ENCODE measurements at regions not wholly inside any gene's neighbourhood (a gene's known extent, or its start where the extent isn't known, plus 50 kb on each side); places are given as distances from the start of the nearest gene placed in this dataset.
A peak's percentile ranks its signal among the peaks of the same experiment; 100 is the strongest.

DNA sequence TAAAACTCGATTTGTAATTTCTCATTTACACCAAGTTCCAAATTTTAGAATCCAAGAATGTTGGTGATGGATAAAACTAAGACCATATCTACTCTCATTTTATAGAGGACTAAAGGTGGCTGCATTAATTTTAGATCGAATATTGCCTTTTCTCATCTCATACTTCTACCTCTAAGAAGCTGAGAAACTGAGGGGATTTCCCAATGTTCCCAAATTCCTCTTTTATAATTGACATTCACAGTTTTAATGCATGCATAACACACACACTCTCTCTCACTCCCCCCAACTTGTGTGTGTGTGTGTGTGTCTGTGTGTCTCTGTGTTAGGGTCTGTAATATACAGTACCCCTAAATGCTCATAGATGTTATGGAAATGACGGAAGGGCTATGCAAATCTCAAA is 328.8 kb upstream of the SLC14A2 start:
- DNase-seq (no peak), ATAC-seq (no peak)
- intact Hi-C loops (cut with DNase I), result no loop called here

DNA sequence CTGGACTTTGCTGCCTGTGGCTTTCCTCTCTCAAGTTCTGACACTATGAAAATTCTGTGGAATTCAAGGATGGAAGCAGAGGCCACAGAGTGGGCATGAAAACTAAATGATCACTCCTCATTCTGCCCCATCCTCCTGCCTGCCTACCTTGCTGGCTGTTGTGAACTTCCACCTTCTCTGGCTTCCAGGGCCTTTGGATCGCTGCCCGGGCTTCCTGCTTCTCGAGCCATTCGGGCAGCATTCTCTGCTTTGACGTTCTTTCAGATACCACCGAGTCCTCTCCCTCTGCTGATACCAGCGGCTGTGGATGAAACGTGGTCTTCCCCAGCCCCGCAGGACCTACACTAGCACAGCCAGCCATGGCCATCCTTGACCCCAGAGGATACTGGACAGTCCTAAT is 327.7 kb upstream of the SLC14A2 start:
- ATAC-seq, result no peak
- intact Hi-C loops (cut with DNase I), result no loop called here
- peak; percentile 42 for DNase-seq

GRCh38 chr18:45290364-45290763 is 324.9 kb upstream of the SLC14A2 start:
- ATAC-seq, result no peak
- intact Hi-C loops (cut with DNase I), result no loop called here
- no peak for DNase-seq

DNA sequence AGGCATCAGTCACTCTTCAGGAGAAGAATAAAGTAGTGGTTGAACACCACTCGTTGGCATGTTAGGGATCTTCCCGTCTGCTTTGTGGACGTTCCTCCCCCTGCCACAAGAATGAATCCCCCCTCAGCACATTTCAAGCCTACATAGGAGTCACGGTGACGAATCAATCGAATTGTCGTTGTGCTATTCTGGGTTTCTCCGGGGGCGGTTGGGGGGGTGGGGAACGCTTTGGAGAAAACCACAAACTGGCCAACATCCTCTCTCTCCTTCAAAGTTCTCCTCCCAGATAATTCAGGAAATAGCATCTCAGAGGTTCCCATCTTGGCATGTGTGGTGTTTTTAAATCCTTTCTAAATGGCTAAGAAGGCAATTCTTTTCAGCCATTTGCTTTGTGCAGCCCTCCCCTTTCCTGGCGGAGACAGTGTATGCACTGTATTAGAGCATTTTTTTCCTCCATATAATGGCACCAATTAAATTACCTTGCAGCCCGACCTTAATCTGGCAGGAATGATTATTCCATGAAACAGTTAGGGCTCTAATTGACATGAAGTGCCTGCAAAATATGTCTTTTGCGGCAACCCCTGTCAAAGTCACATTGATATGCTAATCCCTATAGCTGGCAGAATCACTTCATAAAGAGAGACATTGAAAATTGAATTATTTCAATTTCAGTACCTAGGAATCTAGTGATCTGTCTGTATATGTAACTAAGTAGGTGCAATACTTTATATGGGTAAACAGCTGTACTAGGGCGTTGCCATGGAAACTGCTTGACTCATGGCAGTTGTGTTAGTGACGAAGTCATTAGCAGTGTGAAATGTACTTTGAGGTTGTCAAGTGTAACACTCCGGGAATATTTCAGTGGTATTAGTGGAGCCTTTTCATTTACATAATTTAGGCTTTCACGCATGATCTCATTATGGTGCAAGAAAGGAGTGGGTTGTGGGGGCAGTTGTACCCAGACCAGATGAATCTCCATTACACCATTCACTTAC is 323.4 kb upstream of the SLC14A2 start:
- intact Hi-C loops (cut with DNase I), result no loop called here
- DNase-seq, result no peak
- no peak for ATAC-seq

DNA sequence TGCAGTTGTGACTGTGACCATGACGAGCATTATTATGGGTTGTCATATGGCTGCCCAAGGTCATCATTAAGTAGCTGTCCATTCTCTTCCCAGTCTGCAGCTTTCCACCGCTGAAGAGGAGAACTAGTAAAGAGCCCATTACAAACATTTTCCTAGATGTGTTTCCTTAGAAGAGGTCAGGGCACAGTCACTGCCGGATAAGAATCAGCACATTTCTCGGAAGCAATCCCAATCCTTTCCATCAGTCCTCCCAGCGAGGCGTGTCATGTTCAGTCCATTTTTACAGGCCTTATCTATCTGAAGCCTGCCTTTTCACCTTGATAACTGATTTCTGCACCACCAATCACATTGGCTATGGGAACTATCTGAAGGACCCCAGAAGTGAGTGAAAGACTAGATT is 319.9 kb upstream of the SLC14A2 start:
- intact Hi-C loops (cut with DNase I), result no loop called here
- DNase-seq (no peak), ATAC-seq (no peak)

DNA sequence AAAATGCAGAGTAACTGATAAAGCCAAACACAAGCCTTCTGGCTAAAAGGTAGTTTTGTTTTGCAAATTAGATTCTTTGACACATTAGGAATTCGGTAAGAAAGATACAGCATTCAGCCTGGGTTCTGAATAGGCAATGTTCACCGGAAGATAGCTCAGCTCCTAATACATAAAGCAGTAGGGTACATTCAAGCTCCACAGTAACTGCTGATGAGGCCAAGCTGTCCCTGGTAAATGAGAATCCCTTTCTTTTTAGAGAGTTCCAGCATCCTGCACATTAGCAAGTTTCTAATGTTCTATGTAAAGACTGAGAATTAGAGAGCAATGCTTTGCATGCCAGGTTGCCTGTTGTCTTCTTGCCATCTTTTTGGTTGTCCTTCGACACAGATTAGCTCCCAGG is 316.3 kb upstream of the SLC14A2 start:
- DNase-seq (no peak), ATAC-seq (no peak)
- intact Hi-C loops (cut with DNase I), result no loop called here

DNA sequence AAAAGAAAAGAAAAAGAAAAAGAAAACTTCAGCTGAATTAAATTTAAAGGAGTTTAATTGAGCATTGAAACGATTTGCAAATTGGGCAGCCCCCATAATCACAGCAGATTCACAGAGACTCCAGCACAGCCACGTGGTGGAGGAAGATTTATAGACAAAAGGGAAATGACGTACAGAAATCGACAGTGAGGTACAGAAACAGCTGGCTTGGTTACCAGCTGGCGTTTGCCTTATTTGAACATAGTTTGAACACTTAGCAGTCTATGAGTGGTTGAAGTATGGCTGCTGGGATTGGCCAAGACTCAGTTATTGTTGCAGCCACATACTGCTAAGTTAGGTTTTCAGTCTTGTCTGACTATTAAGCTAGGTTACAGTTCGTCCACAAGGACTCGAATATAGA is 312.2 kb upstream of the SLC14A2 start:
- ATAC-seq (no peak), DNase-seq (no peak)
- intact Hi-C loops (cut with DNase I), result no loop called here

GRCh38 chr18:45304558-45304957 is 310.7 kb upstream of the SLC14A2 start:
- DNase-seq (no peak), ATAC-seq (peak in 1 of 2 donors; percentile 36)
- intact Hi-C loops (cut with DNase I), result no loop called here

DNA sequence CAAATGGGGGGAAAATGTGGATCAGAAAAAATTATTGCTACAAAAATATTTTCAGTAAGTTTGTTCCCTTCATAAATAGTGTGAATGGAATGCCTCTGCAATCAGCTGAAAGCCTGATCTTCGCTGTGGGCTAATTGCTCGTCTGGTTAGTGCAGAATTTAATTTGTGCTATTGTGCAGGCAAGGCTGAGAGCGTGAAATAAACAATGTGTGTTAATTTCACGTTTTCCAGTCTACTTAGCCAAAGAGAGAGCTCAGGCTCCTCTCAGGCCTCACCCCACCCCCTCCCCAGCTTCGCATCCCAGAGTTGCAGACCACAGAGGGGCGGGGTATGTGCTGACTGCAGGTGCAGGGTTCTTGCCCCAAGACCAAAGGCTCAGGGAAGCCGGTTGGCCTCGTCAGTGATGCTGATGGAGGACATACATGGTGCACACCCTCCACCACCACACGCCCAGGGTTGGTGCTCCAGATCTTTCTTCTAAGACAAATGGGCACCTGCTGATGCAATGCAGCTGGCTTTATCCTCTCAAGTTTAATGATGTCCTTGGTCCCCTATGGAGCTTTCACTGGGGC is 302.6 kb upstream of the SLC14A2 start:
- intact Hi-C loops (cut with DNase I), result no loop called here
- no peak for DNase-seq
- ATAC-seq, result no peak

GRCh38 chr18:45316127-45316526 is 299.1 kb upstream of the SLC14A2 start:
- DNase-seq (no peak), ATAC-seq (no peak)
- intact Hi-C loops (cut with DNase I), result no loop called here

DNA sequence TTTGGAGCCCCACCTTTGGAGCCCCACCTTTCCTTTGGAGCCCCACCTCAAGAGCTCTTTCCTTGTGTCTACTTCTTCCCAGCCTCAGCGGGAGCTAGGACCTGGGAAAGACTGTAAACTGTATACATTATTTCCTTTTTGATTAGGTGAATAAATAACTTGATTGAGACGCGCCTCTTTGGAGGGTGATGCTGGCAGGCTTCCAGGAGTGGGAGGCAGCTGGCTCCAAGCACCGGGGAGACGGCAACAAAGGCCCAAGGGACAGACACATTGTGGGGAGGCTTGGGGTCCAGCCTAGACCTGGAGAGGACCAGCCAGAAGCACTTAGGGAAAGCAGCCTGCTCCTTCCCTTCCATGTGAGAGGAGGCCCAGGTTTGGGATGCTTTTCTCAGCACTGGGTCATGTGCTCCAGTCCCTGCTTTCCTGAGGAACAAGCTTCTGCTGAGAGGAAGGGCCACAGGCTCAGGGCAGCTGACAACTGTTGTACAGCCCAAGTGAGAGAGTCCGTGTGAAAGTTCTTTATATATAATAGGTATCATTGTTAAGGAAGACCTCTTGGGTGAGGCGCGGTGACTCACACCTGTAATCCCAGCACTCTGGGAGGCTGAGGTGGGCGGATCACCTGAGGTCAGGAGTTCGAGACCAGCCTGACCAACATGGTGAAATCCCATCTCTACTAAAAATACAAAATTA is 297.2 kb upstream of the SLC14A2 start:
- intact Hi-C loops (cut with DNase I), result no loop called here
- DNase-seq (no peak), ATAC-seq (no peak)

GRCh38 chr18:45320724-45321123 is 294.6 kb upstream of the SLC14A2 start:
- intact Hi-C loops (cut with DNase I), result no loop called here

GRCh38 chr18:45321520-45321919 is 293.8 kb upstream of the SLC14A2 start:
- intact Hi-C loops (cut with DNase I), result no loop called here
- ATAC-seq (peak; percentile 32 to 70), DNase-seq (no peak)

More at GRCh38 chr18:45320724-45321123, 294.6 kb upstream of the SLC14A2 start:
- DNase-seq (no peak), ATAC-seq (peak in 1 of 2 donors; percentile 36)

GRCh38 chr18:45322343-45322742 is 292.9 kb upstream of the SLC14A2 start:
- ATAC-seq, result no peak
- no peak for DNase-seq
- intact Hi-C loops (cut with DNase I), result no loop called here

- ATAC-seq, result no peak
- intact Hi-C loops (cut with DNase I), result loop anchor here in 1 of 2 donors (2.0 kb wide), 1 partner anchor 69 kb away; no protein-coding TSS in a partner anchor
- no peak for DNase-seq
Measured at GRCh38 chr18:45324101-45324494, 291.2 kb upstream of the SLC14A2 start.

- DNase-seq (peak; percentile 70), ATAC-seq (peak; percentile 82 to 84)
- intact Hi-C loops (cut with DNase I), result loop anchor here in 1 of 2 donors (2.0 kb wide), 1 partner anchor 70 kb away; no protein-coding TSS in a partner anchor
Measured at GRCh38 chr18:45324495-45325113, 290.7 kb upstream of the SLC14A2 start.

- ATAC-seq (no peak), DNase-seq (no peak)
- intact Hi-C loops (cut with DNase I), result loop anchor here in 1 of 2 donors (2.0 kb wide), 1 partner anchor 71 kb away; no protein-coding TSS in a partner anchor
Measured at GRCh38 chr18:45325778-45326177, 289.5 kb upstream of the SLC14A2 start.

DNA sequence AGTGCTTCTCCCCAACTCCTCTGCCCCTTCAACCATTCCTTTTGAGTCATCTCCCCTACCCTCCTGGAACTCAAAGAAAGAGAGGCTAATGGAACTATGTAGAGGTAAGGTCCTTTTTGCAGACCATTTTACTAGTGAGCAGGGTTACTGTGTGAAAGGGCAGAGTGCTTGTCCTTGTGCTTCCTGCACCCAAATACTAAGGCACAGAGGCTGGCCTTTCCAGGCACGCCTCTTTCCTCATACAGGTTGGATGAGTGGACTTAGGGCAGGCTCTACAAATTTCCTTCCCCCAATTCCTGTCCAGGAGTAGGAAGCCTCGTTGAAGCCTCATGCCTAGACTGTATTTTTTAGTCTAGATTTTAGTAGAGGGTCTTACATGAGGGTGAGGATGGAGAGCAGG is 288.8 kb upstream of the SLC14A2 start:
- no peak for DNase-seq
- intact Hi-C loops (cut with DNase I), result no loop called here

GRCh38 chr18:45328296-45328695 is 287.0 kb upstream of the SLC14A2 start:
- ATAC-seq (no peak), DNase-seq (no peak)
- intact Hi-C loops (cut with DNase I), result no loop called here

More for the DNA sequence above, 288.8 kb upstream of the SLC14A2 start:
- no peak for ATAC-seq

Data from left cardiac atrium (tissue), 4 donors.